Keratinocyte (primary cell): ENCODE measurements at regions not wholly inside any gene's neighbourhood (a gene's known extent, or its start where the extent isn't known, plus 50 kb on each side); places are given as distances from the start of the nearest gene placed in this dataset.

Experiments
- DNase-seq: peaks from one replicate; pipeline ENCODE4 v3.0.0-alpha.2; 2011; ENCODE audit warnings: low read depth, missing footprints, low spot score
- FAIRE-seq: peaks from 2 replicates; lab custom pipeline; 2011; peaks lifted over from hg19 to GRCh38; lab: Jason Lieb, UNC
- H2AFZ ChIP-seq: 2 replicates; pipeline ENCODE4 v1.6.0; 2012; ENCODE audit warnings: low read length, control low read depth, inconsistent platforms; ENCODE audit not compliant: control insufficient read depth
- H3K27ac ChIP-seq: 2 replicates; pipeline ENCODE4 v1.5.1; 2011; ENCODE audit warnings: low read length; ENCODE audit not compliant: control insufficient read depth, insufficient read depth
- H3K27me3 ChIP-seq: 3 replicates; pipeline ENCODE4 v1.6.0; 2011; ENCODE audit warnings: low read length; ENCODE audit not compliant: control insufficient read depth, insufficient read depth; ENCODE audit errors: extremely low read depth
- H3K36me3 ChIP-seq, 2 experiments: 2 replicates in 1 of 2; 3 replicates in 1 of 2; pipeline ENCODE4 v1.5.1; 2011; ENCODE audit warnings: low read length in 2 of 2, mild to moderate bottlenecking in 1 of 2; ENCODE audit not compliant: control insufficient read depth in 2 of 2, insufficient read depth in 2 of 2; ENCODE audit errors: extremely low read depth in 1 of 2
- H3K4me1 ChIP-seq: 3 replicates; pipeline ENCODE4 v1.5.1; 2011; ENCODE audit warnings: low read length; ENCODE audit not compliant: control insufficient read depth, insufficient read depth; ENCODE audit errors: extremely low read depth
- H3K4me2 ChIP-seq: 3 replicates; pipeline ENCODE4 v1.6.0; 2011; ENCODE audit warnings: low read depth, low read length; ENCODE audit not compliant: control insufficient read depth, insufficient read depth; ENCODE audit errors: extremely low read depth
- H3K4me3 ChIP-seq, 3 experiments: fragments of 200-600 bp in 1 of 3; sonication (generic) in 1 of 3; 2 replicates in 2 of 3; 3 replicates in 1 of 3; pipeline ENCODE4 v1.5.1; 2011 to 2016; ENCODE audit warnings: low read length in 3 of 3, mild to moderate bottlenecking in 3 of 3, control low read depth in 2 of 3, inconsistent platforms in 1 of 3, low read depth in 1 of 3, mixed read lengths in 1 of 3, mixed run types in 1 of 3, moderate library complexity in 1 of 3; ENCODE audit not compliant: control insufficient read depth in 2 of 3, insufficient read depth in 2 of 3; ENCODE audit errors: extremely low read depth in 1 of 3
- H3K79me2 ChIP-seq: 2 replicates; pipeline ENCODE4 v1.6.0; 2012; ENCODE audit warnings: low read length; ENCODE audit not compliant: control insufficient read depth, insufficient read depth
- H3K9ac ChIP-seq: 3 replicates; pipeline ENCODE4 v1.6.0; 2011; ENCODE audit warnings: low read length; ENCODE audit not compliant: control insufficient read depth, insufficient read depth; ENCODE audit errors: extremely low read depth
- H3K9me1 ChIP-seq: 3 replicates; pipeline ENCODE4 v1.6.0; 2011; ENCODE audit warnings: low read length; ENCODE audit not compliant: control insufficient read depth, insufficient read depth; ENCODE audit errors: extremely low read depth
- H3K9me3 ChIP-seq: 2 replicates; pipeline ENCODE4 v1.5.1; 2012; ENCODE audit warnings: low read depth, low read length; ENCODE audit not compliant: control insufficient read depth
- H4K20me1 ChIP-seq: 3 replicates; pipeline ENCODE4 v1.6.0; 2011; ENCODE audit warnings: low read length; ENCODE audit not compliant: control insufficient read depth, insufficient read depth; ENCODE audit errors: extremely low read depth
- CTCF ChIP-seq, 3 experiments: IDR thresholded peaks in 1 of 3; conservative IDR thresholded peaks in 1 of 3; optimal IDR thresholded peaks in 1 of 3; 2 replicates in 2 of 3; 3 replicates in 1 of 3; pipeline versions ENCODE3 to v1.5.1; 2011; ENCODE audit warnings: low read length in 3 of 3, mild to moderate bottlenecking in 3 of 3, moderate library complexity in 2 of 3, control low read depth in 1 of 3, inconsistent platforms in 1 of 3; ENCODE audit not compliant: insufficient read depth in 2 of 3; ENCODE audit errors: extremely low read depth in 1 of 3
- EZH2 ChIP-seq: IDR thresholded peaks from one replicate; pipeline ENCODE4 v1.6.1; 2012; ENCODE audit warnings: inconsistent platforms, mild to moderate bottlenecking, low read length, moderate library complexity
- dilution Hi-C: fragments of 300-500 bp; cut with MboI; formaldehyde crosslinking; loops from one replicate; pipeline ENCODE4 v1.7.0; 2020; ENCODE audit warnings: low sequenced_read_pairs; ENCODE audit not compliant: extremely low pct_ligation_motif_present

- peak overlapping the region; percentile 74 for H3K4me2 ChIP-seq
- H3K9ac ChIP-seq: no peak overlapping the region
- no peak for FAIRE-seq
- H3K9me1 ChIP-seq: no peaks in the 10 kb centered on the region
- H3K4me1 ChIP-seq: peaks cover 11% of the 10 kb centered on the region
- H3K9me3 ChIP-seq: no peaks in the 10 kb centered on the region
- DNase-seq: no peak
- H4K20me1 ChIP-seq: no peaks in the 10 kb centered on the region
- no peak overlapping the region for H2AFZ ChIP-seq
- no peaks in the 10 kb centered on the region for H3K36me3 ChIP-seq
- TF ChIP-seq CTCF (optimal IDR thresholded peaks at IDR 0.05 in 1 of 3, IDR thresholded peaks at IDR 0.05 in 1 of 3, conservative IDR thresholded peaks at IDR 0.05 in 1 of 3; ENCODE audit: extremely low read depth in 1 of 3, insufficient read depth in 2 of 3, low read length in 3 of 3): no peak
- peak; percentile 66 for TF ChIP-seq EZH2
- H3K4me3 ChIP-seq: peak overlapping the region in 2 of 3 experiments; percentile 42 to 68
- H3K27me3 ChIP-seq: peaks cover 59% of the 10 kb centered on the region
- dilution Hi-C loops: no loop called here
- H3K79me2 ChIP-seq: no peaks in the 10 kb centered on the region
- H3K27ac ChIP-seq: no peak overlapping the region
These were observed 301.3 kb downstream of the PARP8 start for GRCh38 chr5:50967563-50968355.

GRCh38 chr5:50968356-50969149 is 302.1 kb downstream of the PARP8 start:
- dilution Hi-C loops: no loop called here

More at GRCh38 chr5:50968356-50969149, 302.1 kb downstream of the PARP8 start:
- Histone ChIP-seq H3K4me1 (peaks cover 6% of the 10 kb centered on the region), H3K79me2 (no peaks in the 10 kb centered on the region), H3K9ac (no peak overlapping the region), H3K36me3 (no peaks in the 10 kb centered on the region), H3K4me2 (peak overlapping the region; percentile 74), H4K20me1 (no peaks in the 10 kb centered on the region), H3K9me1 (no peaks in the 10 kb centered on the region), H3K27ac (no peak overlapping the region), H2AFZ (no peak overlapping the region), H3K4me3 (peak overlapping the region in 2 of 3 experiments; percentile 2 to 38), H3K27me3 (peaks cover 59% of the 10 kb centered on the region), H3K9me3 (no peaks in the 10 kb centered on the region)
- TF ChIP-seq CTCF (optimal IDR thresholded peaks at IDR 0.05 in 1 of 3, IDR thresholded peaks at IDR 0.05 in 1 of 3, conservative IDR thresholded peaks at IDR 0.05 in 1 of 3; ENCODE audit: extremely low read depth in 1 of 3, insufficient read depth in 2 of 3, low read length in 3 of 3): no peak
- TF ChIP-seq EZH2: no peak
- FAIRE-seq (no peak), DNase-seq (no peak)
